HCT116 (cell line): ENCODE measurements at regions not wholly inside any gene's neighbourhood (a gene's known extent, or its start where the extent isn't known, plus 50 kb on each side); places are given as distances from the start of the nearest gene placed in this dataset.

Experiments
- POLR2A ChIP-seq: IDR thresholded peaks from 2 replicates; pipeline ENCODE4 v1.7.0; 2011; ENCODE audit warnings: borderline replicate concordance; ENCODE audit not compliant: insufficient read depth, insufficient read length; ENCODE audit errors: extremely low read depth
- POLR2AphosphoS5 ChIP-seq: IDR thresholded peaks from 2 replicates; pipeline ENCODE4 v1.6.1; 2011; ENCODE audit warnings: mild to moderate bottlenecking, low read depth, low read length, moderate library complexity
- RAD21 ChIP-seq: IDR thresholded peaks from 2 replicates; pipeline ENCODE4 v1.6.1; 2012; ENCODE audit warnings: low read depth, mild to moderate bottlenecking
- REST ChIP-seq: IDR thresholded peaks from 2 replicates; pipeline ENCODE4 v1.6.1; 2012; ENCODE audit warnings: low read depth
- TCF7L2 ChIP-seq: IDR thresholded peaks from 2 replicates; pipeline ENCODE4 v1.7.0; 2011; ENCODE audit warnings: borderline replicate concordance, inconsistent platforms; ENCODE audit not compliant: insufficient read depth, insufficient read length; ENCODE audit errors: extremely low read depth
- ZFX ChIP-seq: fragments of 450-650 bp; IDR thresholded peaks from 2 replicates; pipeline ENCODE4 v1.6.1; 2017
- ZNF274 ChIP-seq: fragments of 200-500 bp; sonication (Bioruptor generic); IDR thresholded peaks from 2 replicates; pipeline ENCODE4 v1.6.1; 2014; ENCODE audit warnings: mild to moderate bottlenecking, low read depth, low read length, inconsistent platforms
- TF ChIP-seq, protein P1 (sequence below), 3 experiments: fragments of 200-600 bp in 1 of 3; sonication (generic) in 1 of 3; IDR thresholded peaks in 2 of 3; conservative IDR thresholded peaks in 1 of 3; 2 replicates each; pipeline ENCODE4 v1.5.1; 2012 to 2017; ENCODE audit warnings: low read depth in 2 of 3, low read length in 2 of 3, antibody characterized with exemption in 1 of 3, borderline replicate concordance in 1 of 3, control low read depth in 1 of 3, mild to moderate bottlenecking in 1 of 3, mixed read lengths in 1 of 3, mixed run types in 1 of 3, moderate library complexity in 1 of 3; ENCODE audit not compliant: insufficient read depth in 1 of 3

GRCh38 chr11:101188173-101188572, 58.6 kb upstream of the PGR start:
- TF ChIP-seq, protein P1, sequence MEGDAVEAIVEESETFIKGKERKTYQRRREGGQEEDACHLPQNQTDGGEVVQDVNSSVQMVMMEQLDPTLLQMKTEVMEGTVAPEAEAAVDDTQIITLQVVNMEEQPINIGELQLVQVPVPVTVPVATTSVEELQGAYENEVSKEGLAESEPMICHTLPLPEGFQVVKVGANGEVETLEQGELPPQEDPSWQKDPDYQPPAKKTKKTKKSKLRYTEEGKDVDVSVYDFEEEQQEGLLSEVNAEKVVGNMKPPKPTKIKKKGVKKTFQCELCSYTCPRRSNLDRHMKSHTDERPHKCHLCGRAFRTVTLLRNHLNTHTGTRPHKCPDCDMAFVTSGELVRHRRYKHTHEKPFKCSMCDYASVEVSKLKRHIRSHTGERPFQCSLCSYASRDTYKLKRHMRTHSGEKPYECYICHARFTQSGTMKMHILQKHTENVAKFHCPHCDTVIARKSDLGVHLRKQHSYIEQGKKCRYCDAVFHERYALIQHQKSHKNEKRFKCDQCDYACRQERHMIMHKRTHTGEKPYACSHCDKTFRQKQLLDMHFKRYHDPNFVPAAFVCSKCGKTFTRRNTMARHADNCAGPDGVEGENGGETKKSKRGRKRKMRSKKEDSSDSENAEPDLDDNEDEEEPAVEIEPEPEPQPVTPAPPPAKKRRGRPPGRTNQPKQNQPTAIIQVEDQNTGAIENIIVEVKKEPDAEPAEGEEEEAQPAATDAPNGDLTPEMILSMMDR (IDR thresholded peaks at IDR 0.05 in 2 of 3, conservative IDR thresholded peaks at IDR 0.05 in 1 of 3; ENCODE audit: borderline replicate concordance in 1 of 3, insufficient read depth in 1 of 3, low read depth in 2 of 3, low read length in 2 of 3): no peak
- TF ChIP-seq POLR2AphosphoS5: no peak
- no peak for TF ChIP-seq RAD21
- no peak for TF ChIP-seq POLR2A
- no peak for TF ChIP-seq ZFX
- TF ChIP-seq TCF7L2: no peak
- no peak for TF ChIP-seq ZNF274
- no peak for TF ChIP-seq REST
